ENCODE measurements at regions not wholly inside any gene's neighbourhood (a gene's known extent, or its start where the extent isn't known, plus 50 kb on each side); places are given as distances from the start of the nearest gene placed in this dataset.

GRCh38 chr14:49420201-49420600 lies 166.0 kb downstream of the RPS29 start:
- peaks cover 0 to 7% of the 10 kb centered on the region in 2 experiments for H3K27me3 ChIP-seq (replicated peaks in 1 of 2; ENCODE audit: control insufficient read depth in 2 of 2, extremely low read depth in 1 of 2, insufficient read depth in 2 of 2, low read length in 1 of 2)
- ATAC-seq (replicated peaks in 1 of 4) (no peak), DNase-seq (no peak)
- 60% methylated on average over 2 of the region's 3 CpGs for WGBS (ENCODE audit: insufficient coverage)
- ChIA-PET POLR2A (no interaction called here), CTCF (interaction anchor here in 1 of 2 donors (0.7 kb wide), 1 partner anchor 38 kb away, joined by 3 read pairs; no protein-coding TSS in a partner anchor)
- no peaks in the 10 kb centered on the region for H3K36me3 ChIP-seq (ENCODE audit: control insufficient read depth in 2 of 2, extremely low read depth in 1 of 2, insufficient read depth in 1 of 2, low read length in 1 of 2)
- Mint-ChIP-seq H3K9me3 (no peaks in the 10 kb centered on the region), H3K4me3 (no peak overlapping the region), H3K4me1 (no peaks in the 10 kb centered on the region), H3K36me3 (no peaks in the 10 kb centered on the region), H3K27me3 (peaks cover 37 to 43% of the 10 kb centered on the region in 2 donors), H3K27ac (no peak overlapping the region)
- no peaks in the 10 kb centered on the region for H3K9me3 ChIP-seq
- H3K4me3 ChIP-seq (ENCODE audit: control insufficient read depth in 1 of 2, extremely low read depth in 1 of 2, low read length in 1 of 2), result no peak overlapping the region
- H3K4me1 ChIP-seq (ENCODE audit: control insufficient read depth in 1 of 2, extremely low read depth in 1 of 2, insufficient read depth in 2 of 2, low read length in 2 of 2), result no peaks in the 10 kb centered on the region
- H3K27ac ChIP-seq (ENCODE audit: low read length), result no peak overlapping the region

GRCh38 chr14:49418789-49419188 lies 167.4 kb downstream of the RPS29 start:
- H3K27me3 ChIP-seq (replicated peaks in 1 of 2; ENCODE audit: control insufficient read depth in 2 of 2, extremely low read depth in 1 of 2, insufficient read depth in 2 of 2, low read length in 1 of 2), result peaks cover 0 to 11% of the 10 kb centered on the region in 2 experiments
- H3K4me3 Mint-ChIP-seq, result no peak overlapping the region
- DNase-seq (no peak), ATAC-seq (replicated peaks in 1 of 4) (no peak)
- WGBS (ENCODE audit: insufficient coverage), result 94% methylated on average over 2 of the region's 4 CpGs
- H3K4me1 ChIP-seq (ENCODE audit: control insufficient read depth in 1 of 2, extremely low read depth in 1 of 2, insufficient read depth in 2 of 2, low read length in 2 of 2), result no peaks in the 10 kb centered on the region
- no peaks in the 10 kb centered on the region for H3K36me3 Mint-ChIP-seq
- H3K27ac Mint-ChIP-seq, result no peak overlapping the region
- ChIA-PET POLR2A (no interaction called here), CTCF (interaction anchor here in 1 of 2 donors (1.2 kb wide), 1 partner anchor 43 kb away, joined by 3 read pairs; no protein-coding TSS in a partner anchor)
- no peak overlapping the region for H3K27ac ChIP-seq (ENCODE audit: low read length)
- no peaks in the 10 kb centered on the region for H3K4me1 Mint-ChIP-seq
- no peaks in the 10 kb centered on the region for H3K9me3 ChIP-seq
- H3K9me3 Mint-ChIP-seq, result no peaks in the 10 kb centered on the region
- no peak overlapping the region for H3K4me3 ChIP-seq (ENCODE audit: control insufficient read depth in 1 of 2, extremely low read depth in 1 of 2, low read length in 1 of 2)
- H3K36me3 ChIP-seq (ENCODE audit: control insufficient read depth in 2 of 2, extremely low read depth in 1 of 2, insufficient read depth in 1 of 2, low read length in 1 of 2), result no peaks in the 10 kb centered on the region
- peaks cover 28 to 33% of the 10 kb centered on the region in 2 donors for H3K27me3 Mint-ChIP-seq

- no peaks in the 10 kb centered on the region for H3K4me1 Mint-ChIP-seq
- H3K27me3 Mint-ChIP-seq, result peaks cover 25 to 28% of the 10 kb centered on the region in 2 donors
- Histone ChIP-seq H3K4me1 (ENCODE audit: control insufficient read depth in 1 of 2, extremely low read depth in 1 of 2, insufficient read depth in 2 of 2, low read length in 2 of 2) (no peaks in the 10 kb centered on the region), H3K27me3 (replicated peaks in 1 of 2; ENCODE audit: control insufficient read depth in 2 of 2, extremely low read depth in 1 of 2, insufficient read depth in 2 of 2, low read length in 1 of 2) (peaks cover 0 to 9% of the 10 kb centered on the region in 2 experiments), H3K36me3 (ENCODE audit: control insufficient read depth in 2 of 2, extremely low read depth in 1 of 2, insufficient read depth in 1 of 2, low read length in 1 of 2) (no peaks in the 10 kb centered on the region), H3K27ac (ENCODE audit: low read length) (no peak overlapping the region), H3K4me3 (ENCODE audit: control insufficient read depth in 1 of 2, extremely low read depth in 1 of 2, low read length in 1 of 2) (no peak overlapping the region), H3K9me3 (no peaks in the 10 kb centered on the region)
- no peak overlapping the region for H3K27ac Mint-ChIP-seq
- ChIA-PET POLR2A (no interaction called here), CTCF (no interaction called here)
- no peaks in the 10 kb centered on the region for H3K36me3 Mint-ChIP-seq
- ATAC-seq (replicated peaks in 1 of 4) (no peak), DNase-seq (no peak)
- H3K9me3 Mint-ChIP-seq, result no peaks in the 10 kb centered on the region
- H3K4me3 Mint-ChIP-seq, result no peak overlapping the region
Observed at GRCh38 chr14:49417790-49418189, 168.4 kb downstream of the RPS29 start.

DNA sequence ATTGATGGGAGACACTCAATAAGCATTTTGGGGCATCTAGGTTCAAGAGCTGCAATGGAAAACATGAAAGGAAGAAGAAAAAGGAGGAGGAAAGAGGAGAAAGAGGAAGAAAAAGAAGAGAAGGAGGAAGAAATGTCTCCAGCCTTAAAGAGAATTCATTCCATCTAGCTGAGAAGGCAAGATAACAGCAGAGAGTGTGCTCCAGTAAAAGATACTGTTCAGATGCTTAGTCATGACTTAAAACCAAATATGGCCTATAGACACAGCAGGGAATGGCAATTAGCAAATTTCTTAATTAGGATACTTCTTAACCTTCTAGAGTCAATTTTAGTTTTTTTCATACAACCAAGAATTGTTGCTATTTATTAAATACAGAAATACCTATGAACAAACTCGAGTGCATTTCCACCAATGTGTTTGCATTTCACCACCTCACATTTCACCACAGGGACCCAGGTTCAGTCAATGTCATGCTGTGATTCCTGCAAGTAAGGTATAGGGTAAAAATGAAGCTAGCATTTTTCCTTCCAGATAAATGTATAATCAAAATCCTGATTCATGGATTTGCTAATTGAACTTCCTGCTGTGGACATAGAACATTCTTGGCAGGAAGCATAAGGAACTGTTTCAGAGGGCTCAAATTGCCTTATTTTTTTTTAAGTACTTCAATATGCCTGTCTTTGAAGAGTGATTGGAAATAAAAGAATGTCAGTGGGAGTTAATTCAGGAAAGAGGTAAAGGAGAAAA lies 177.8 kb downstream of the RPS29 start:
- POLR2A ChIA-PET, result no interaction called here
- ATAC-seq (replicated peaks in 1 of 4) (no peak), DNase-seq (no peak)
- Mint-ChIP-seq H3K4me3 (no peak overlapping the region), H3K27me3 (peaks cover 7 to 17% of the 10 kb centered on the region in 2 donors), H3K36me3 (no peaks in the 10 kb centered on the region), H3K27ac (no peak overlapping the region), H3K9me3 (no peaks in the 10 kb centered on the region), H3K4me1 (no peaks in the 10 kb centered on the region)
- CTCF ChIA-PET, result no interaction called here
- H3K4me1 ChIP-seq (ENCODE audit: control insufficient read depth in 1 of 2, extremely low read depth in 1 of 2, insufficient read depth in 2 of 2, low read length in 2 of 2), result no peaks in the 10 kb centered on the region
- no CpG with 5 or more reads among the region's 1 CpG for WGBS (ENCODE audit: insufficient coverage)
- H3K9me3 ChIP-seq, result no peaks in the 10 kb centered on the region
- no peak overlapping the region for H3K4me3 ChIP-seq (ENCODE audit: control insufficient read depth in 1 of 2, extremely low read depth in 1 of 2, low read length in 1 of 2)
- H3K36me3 ChIP-seq (ENCODE audit: control insufficient read depth in 2 of 2, extremely low read depth in 1 of 2, insufficient read depth in 1 of 2, low read length in 1 of 2), result no peaks in the 10 kb centered on the region
- H3K27ac ChIP-seq (ENCODE audit: low read length), result no peak overlapping the region
- peaks cover 0 to 2% of the 10 kb centered on the region in 2 experiments for H3K27me3 ChIP-seq (replicated peaks in 1 of 2; ENCODE audit: control insufficient read depth in 2 of 2, extremely low read depth in 1 of 2, insufficient read depth in 2 of 2, low read length in 1 of 2)

GRCh38 chr14:49405291-49405690 lies 180.9 kb downstream of the RPS29 start:
- H3K36me3 ChIP-seq (ENCODE audit: control insufficient read depth in 2 of 2, extremely low read depth in 1 of 2, insufficient read depth in 1 of 2, low read length in 1 of 2), result no peaks in the 10 kb centered on the region
- H3K9me3 ChIP-seq, result no peaks in the 10 kb centered on the region
- WGBS (ENCODE audit: insufficient coverage), result 76% methylated on average over 2 of the region's 3 CpGs
- Mint-ChIP-seq H3K4me1 (no peaks in the 10 kb centered on the region), H3K27ac (no peak overlapping the region), H3K36me3 (no peaks in the 10 kb centered on the region), H3K27me3 (peaks cover 5 to 7% of the 10 kb centered on the region in 2 donors), H3K4me3 (no peak overlapping the region), H3K9me3 (no peaks in the 10 kb centered on the region)
- H3K27me3 ChIP-seq (replicated peaks in 1 of 2; ENCODE audit: control insufficient read depth in 2 of 2, extremely low read depth in 1 of 2, insufficient read depth in 2 of 2, low read length in 1 of 2), result no peaks in the 10 kb centered on the region
- ChIA-PET POLR2A (no interaction called here), CTCF (no interaction called here)
- H3K27ac ChIP-seq (ENCODE audit: low read length), result no peak overlapping the region
- no peak for ATAC-seq (replicated peaks in 1 of 4)
- H3K4me1 ChIP-seq (ENCODE audit: control insufficient read depth in 1 of 2, extremely low read depth in 1 of 2, insufficient read depth in 2 of 2, low read length in 2 of 2), result no peaks in the 10 kb centered on the region
- DNase-seq, result no peak
- no peak overlapping the region for H3K4me3 ChIP-seq (ENCODE audit: control insufficient read depth in 1 of 2, extremely low read depth in 1 of 2, low read length in 1 of 2)

DNA sequence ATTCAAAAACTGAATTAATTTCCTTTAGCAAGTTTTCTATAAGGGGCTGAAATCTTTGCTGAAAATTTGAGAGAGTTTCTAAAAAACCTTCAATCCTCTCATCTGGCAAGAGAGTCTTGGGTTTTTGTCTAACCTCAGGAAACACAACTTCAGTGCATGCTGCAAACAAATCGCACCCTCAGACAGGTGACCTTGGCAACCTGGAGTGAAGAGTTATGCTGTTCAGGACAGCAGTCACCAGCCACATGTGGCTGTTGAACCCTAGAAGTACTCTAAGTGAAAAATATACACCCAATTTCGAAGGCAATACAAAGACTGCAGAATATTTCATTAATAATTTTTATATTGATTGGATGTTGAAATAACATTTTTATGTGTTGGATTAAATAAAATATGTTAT lies 184.8 kb downstream of the RPS29 start:
- Histone ChIP-seq H3K9me3 (no peaks in the 10 kb centered on the region), H3K27me3 (replicated peaks in 1 of 2; ENCODE audit: control insufficient read depth in 2 of 2, extremely low read depth in 1 of 2, insufficient read depth in 2 of 2, low read length in 1 of 2) (no peaks in the 10 kb centered on the region), H3K4me3 (ENCODE audit: control insufficient read depth in 1 of 2, extremely low read depth in 1 of 2, low read length in 1 of 2) (no peak overlapping the region), H3K36me3 (ENCODE audit: control insufficient read depth in 2 of 2, extremely low read depth in 1 of 2, insufficient read depth in 1 of 2, low read length in 1 of 2) (no peaks in the 10 kb centered on the region), H3K27ac (ENCODE audit: low read length) (no peak overlapping the region), H3K4me1 (ENCODE audit: control insufficient read depth in 1 of 2, extremely low read depth in 1 of 2, insufficient read depth in 2 of 2, low read length in 2 of 2) (no peaks in the 10 kb centered on the region)
- Mint-ChIP-seq H3K27ac (no peak overlapping the region), H3K27me3 (peaks cover 0 to 3% of the 10 kb centered on the region in 2 donors), H3K9me3 (no peaks in the 10 kb centered on the region), H3K36me3 (no peaks in the 10 kb centered on the region), H3K4me1 (no peaks in the 10 kb centered on the region), H3K4me3 (no peak overlapping the region)
- WGBS (ENCODE audit: insufficient coverage), result 100% methylated on average over 1 of the region's 2 CpGs
- DNase-seq (no peak), ATAC-seq (replicated peaks in 1 of 4) (no peak)
- CTCF ChIA-PET, result no interaction called here
- POLR2A ChIA-PET, result no interaction called here

- no peak for ATAC-seq (replicated peaks in 1 of 4)
- H3K4me3 ChIP-seq (ENCODE audit: control insufficient read depth in 1 of 2, extremely low read depth in 1 of 2, low read length in 1 of 2), result no peak overlapping the region
- no peaks in the 10 kb centered on the region for H3K4me1 ChIP-seq (ENCODE audit: control insufficient read depth in 1 of 2, extremely low read depth in 1 of 2, insufficient read depth in 2 of 2, low read length in 2 of 2)
- H3K9me3 ChIP-seq, result no peaks in the 10 kb centered on the region
- POLR2A ChIA-PET, result no interaction called here
- no peaks in the 10 kb centered on the region for H3K4me1 Mint-ChIP-seq
- peaks cover 6 to 20% of the 10 kb centered on the region in 2 donors for H3K27me3 Mint-ChIP-seq
- no peaks in the 10 kb centered on the region for H3K36me3 Mint-ChIP-seq
- H3K4me3 Mint-ChIP-seq, result no peak overlapping the region
- H3K27ac Mint-ChIP-seq, result no peak overlapping the region
- no peak for DNase-seq
- no peaks in the 10 kb centered on the region for H3K36me3 ChIP-seq (ENCODE audit: control insufficient read depth in 2 of 2, extremely low read depth in 1 of 2, insufficient read depth in 1 of 2, low read length in 1 of 2)
- CTCF ChIA-PET, result no interaction called here
- peaks cover 0 to 4% (median 0%) of the 10 kb centered on the region in 3 donors for H3K9me3 Mint-ChIP-seq
- no peaks in the 10 kb centered on the region for H3K27me3 ChIP-seq (replicated peaks in 1 of 2; ENCODE audit: control insufficient read depth in 2 of 2, extremely low read depth in 1 of 2, insufficient read depth in 2 of 2, low read length in 1 of 2)
- no peak overlapping the region for H3K27ac ChIP-seq (ENCODE audit: low read length)
Observed at GRCh38 chr14:49396801-49397200, 189.4 kb downstream of the RPS29 start.
